GM12801 (cell line): ENCODE measurements at regions not wholly inside any gene's neighbourhood (a gene's known extent, or its start where the extent isn't known, plus 50 kb on each side); places are given as distances from the start of the nearest gene placed in this dataset.

Experiments
- TF ChIP-seq, protein P1 (sequence below): IDR thresholded peaks from one replicate; pipeline ENCODE4 v1.5.1; 2011; ENCODE audit warnings: control low read depth; ENCODE audit not compliant: insufficient read length; ENCODE audit errors: extremely low read depth

DNA sequence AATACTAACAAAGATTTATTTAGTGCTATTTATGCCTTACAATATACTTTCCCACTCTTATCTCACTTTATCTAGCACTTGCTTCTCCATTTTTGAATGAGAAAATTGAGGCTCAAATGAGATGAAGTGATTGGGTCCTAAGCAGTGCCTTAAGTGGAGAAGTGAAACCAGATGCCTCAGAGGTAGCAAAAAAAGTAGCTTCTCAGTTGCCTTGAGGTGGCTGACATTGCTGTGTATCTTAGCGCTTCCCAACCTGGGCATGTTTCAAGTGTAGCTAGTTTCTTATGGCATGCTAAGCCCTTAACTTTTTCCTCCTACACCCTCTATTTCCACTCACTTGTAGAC, 390.4 kb downstream of the OMA1 start:
- TF ChIP-seq, protein P1, sequence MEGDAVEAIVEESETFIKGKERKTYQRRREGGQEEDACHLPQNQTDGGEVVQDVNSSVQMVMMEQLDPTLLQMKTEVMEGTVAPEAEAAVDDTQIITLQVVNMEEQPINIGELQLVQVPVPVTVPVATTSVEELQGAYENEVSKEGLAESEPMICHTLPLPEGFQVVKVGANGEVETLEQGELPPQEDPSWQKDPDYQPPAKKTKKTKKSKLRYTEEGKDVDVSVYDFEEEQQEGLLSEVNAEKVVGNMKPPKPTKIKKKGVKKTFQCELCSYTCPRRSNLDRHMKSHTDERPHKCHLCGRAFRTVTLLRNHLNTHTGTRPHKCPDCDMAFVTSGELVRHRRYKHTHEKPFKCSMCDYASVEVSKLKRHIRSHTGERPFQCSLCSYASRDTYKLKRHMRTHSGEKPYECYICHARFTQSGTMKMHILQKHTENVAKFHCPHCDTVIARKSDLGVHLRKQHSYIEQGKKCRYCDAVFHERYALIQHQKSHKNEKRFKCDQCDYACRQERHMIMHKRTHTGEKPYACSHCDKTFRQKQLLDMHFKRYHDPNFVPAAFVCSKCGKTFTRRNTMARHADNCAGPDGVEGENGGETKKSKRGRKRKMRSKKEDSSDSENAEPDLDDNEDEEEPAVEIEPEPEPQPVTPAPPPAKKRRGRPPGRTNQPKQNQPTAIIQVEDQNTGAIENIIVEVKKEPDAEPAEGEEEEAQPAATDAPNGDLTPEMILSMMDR, result no peak

DNA sequence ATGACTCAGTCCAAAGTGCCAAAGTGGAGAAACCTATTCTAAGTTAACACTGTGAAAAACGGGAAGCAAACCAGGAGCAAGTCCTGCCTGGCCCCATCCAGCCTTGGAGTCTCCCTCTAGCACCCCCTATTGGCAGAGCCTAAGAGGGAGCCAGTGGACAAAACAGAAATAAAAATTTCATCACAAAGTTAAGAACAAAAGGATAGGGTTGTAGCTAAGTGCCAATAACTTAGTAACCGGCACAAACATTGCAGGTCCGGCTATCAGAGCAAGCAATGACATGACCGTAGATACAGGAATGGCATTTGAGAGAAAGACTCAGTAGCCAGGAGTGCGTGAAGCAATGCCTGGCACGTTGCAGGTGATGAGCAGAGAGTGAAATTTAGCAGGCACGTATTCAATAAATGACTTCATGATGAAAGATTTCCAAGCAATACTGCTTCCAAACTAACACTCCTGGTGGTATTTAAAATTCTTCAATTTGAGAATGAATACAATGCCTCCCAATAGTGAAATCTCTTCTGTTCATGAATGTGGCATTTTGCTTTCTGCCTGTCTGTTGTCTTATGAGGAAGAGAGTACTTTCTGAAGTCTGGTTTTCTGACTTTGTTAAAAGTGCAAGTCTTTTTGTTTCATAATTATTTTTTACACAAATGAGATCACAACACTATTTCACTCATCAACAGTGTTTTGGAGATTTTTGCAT, 391.0 kb downstream of the OMA1 start:
- TF ChIP-seq, protein P1, result no peak

DNA sequence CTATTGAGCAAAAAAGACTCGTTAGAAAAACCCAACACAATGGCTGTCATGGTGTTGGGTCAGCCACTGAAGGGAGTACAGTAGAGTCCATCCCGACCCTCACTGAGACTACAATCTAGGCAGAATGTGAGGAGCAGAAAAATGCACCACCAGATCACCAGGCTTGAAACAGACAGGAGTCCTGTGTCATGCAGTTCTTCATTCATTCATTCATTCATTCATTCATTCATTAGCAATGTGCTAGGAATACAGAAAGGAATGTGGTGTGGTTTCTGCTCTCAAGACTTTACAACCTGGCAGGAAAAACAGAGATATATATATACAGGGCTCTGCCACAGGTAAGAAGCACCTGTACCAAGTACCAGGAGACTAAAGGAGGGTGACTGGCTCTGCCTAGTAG, 392.3 kb downstream of the OMA1 start:
- TF ChIP-seq, protein P1, result no peak

DNA sequence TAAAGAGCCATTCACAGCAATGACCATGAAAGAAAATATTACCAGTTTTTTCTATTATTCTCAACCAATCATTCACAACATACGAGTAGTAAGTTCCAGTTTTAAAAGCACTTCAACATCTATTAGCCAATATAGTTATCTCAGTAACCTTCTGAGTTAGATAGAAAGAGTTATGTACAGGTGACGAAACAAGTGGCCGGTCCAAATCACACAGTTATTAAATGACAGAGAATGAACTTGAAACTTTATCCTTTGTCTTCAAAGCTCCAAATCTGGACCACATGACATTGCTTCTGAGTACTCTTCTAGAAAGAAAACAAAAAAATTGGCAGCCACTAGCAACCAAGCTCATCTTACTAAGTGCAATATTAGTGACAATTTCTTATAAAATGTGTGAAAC, 393.8 kb downstream of the OMA1 start:
- TF ChIP-seq, protein P1, result no peak

DNA sequence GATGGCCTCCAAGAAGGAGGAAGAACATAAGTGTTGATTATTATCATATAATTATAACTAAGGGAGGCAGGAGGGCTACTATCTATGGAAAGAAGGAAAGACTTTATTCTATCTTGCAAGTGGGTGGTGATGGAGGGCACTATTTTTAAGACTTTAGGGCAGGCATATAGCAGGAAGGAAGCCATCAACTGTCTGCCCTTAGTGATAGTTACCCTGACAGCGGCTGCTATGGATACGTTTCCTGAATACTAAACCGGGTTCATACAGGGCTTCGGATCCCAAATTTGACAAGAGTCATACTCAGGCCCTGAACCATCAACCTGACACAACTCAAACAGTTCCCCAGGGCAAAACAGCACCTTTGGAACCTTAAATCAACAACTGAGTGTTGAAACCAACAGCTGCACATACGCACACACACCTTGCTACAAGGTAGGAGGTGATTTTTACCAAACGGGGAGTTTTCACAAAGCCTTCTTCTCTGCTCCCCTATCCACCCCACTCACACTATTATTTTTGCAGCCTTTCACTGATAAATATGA, 397.2 kb downstream of the OMA1 start:
- TF ChIP-seq, protein P1, result no peak

DNA sequence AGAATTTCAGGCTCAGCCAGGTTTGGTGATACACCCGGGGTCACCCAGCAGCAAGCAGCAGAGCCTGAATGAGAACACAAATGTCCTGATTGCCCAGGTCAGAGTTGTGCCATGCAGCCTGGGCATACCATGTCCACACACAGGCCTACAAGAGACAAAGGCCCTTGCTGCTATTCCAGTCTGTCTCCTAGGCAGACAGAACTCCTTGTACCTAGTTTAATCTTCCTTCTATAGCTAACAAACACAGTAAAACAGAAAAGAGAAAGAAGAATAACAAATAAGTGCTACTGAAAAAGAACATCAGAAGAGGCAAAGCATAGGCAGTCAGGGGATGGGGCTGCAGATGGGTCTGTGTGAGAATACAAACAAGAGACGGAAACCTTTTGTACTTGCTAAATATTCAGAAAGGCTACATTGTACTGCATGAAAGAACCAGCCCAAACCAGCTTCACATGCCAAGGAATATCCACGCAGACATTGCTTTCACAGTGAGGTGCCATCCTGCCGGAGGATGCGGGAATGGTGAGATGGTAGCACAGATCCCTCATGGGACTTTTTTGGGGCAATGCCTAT, 401.7 kb downstream of the OMA1 start:
- TF ChIP-seq, protein P1, result no peak

DNA sequence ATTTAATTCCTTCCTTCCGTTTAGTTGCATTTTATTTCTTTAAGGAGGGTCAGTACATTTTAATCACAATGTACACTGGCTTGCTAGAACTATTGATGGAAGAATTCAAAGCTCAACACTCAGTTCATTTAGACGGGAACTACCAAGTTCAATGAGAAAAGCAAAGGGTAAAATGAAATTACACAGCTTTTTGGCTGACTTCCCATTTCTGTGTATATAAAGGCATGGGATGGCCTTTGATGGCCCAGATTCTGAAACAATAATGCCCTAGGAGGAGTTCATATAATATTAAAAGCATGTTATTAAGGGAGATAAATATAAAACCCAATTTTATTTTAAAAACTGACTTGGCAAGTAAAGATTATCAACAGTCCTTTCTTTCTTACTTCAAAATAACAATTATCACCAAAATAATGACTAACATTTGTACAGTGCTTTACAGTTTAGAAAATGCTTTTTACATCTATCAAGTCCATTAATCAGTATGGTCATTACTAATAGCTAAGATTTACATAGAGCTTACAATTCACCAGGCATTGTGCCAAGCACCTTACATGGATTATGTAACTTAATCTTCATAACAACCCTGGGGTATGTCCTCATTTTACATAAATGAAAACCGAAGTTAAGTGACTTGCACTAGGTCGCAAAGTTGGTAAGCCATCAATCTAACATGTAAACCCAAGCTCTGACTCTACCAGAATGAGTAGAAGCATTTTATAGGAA, 402.4 kb downstream of the OMA1 start:
- TF ChIP-seq, protein P1, result no peak
